K562 (cell line): ENCODE measurements at regions not wholly inside any gene's neighbourhood (a gene's known extent, or its start where the extent isn't known, plus 50 kb on each side); places are given as distances from the start of the nearest gene placed in this dataset.
A peak's percentile ranks its signal among the peaks of the same experiment; 100 is the strongest.

Source experiments
- ATAC-seq: fragments of 200-7000 bp; cut with Tn5 transposase; 3 replicates; pipeline ENCODE4 v1.9.1; 2020; ENCODE audit warnings: moderate library complexity
- BruUV-seq: library from RNA; stranded (reverse); fragments of 400-500 nt; replicated peaks from 2 replicates; lab custom pipeline; 2021; lab: Mats Ljungman, UMichigan
- CTCF ChIA-PET: fragments of 300-600 bp; formaldehyde crosslinking; extraction: SDS; loops from one replicate; lab custom pipeline; 2021; ENCODE audit warnings: low intra/inter-chr PET ratio; lab: Yijun Ruan, JAX
- POLR2A ChIA-PET: fragments of 300-600, 350-650 bp; sonication (Branson Sonifier 250); formaldehyde crosslinking; extraction: SDS; loops from one replicate; lab custom pipeline; 2021; ENCODE audit warnings: antibody characterized with exemption, inconsistent platforms; lab: Yijun Ruan, JAX
- DNase-seq, 4 experiments: peaks; one replicate each; pipeline versions ENCODE4 v3.0.0 to v3.0.0-alpha.2; 2011 to 2018; ENCODE audit warnings: low spot score in 3 of 4, mixed read lengths in 3 of 4; ENCODE audit errors: extremely low read depth in 1 of 4
- FAIRE-seq: peaks from 2 replicates; lab custom pipeline; 2011; peaks lifted over from hg19 to GRCh38; lab: Jason Lieb, UNC
- H2AFZ ChIP-seq: 2 replicates; pipeline ENCODE4 v1.6.0; 2011; ENCODE audit warnings: low read depth, low read length, control low read depth, inconsistent platforms
- H3K27ac ChIP-seq: fragments of 200-600 bp; 3 replicates; pipeline ENCODE4 v1.8.0; 2011; ENCODE audit warnings: low read depth, mild to moderate bottlenecking, control low read depth, inconsistent platforms, low read length, moderate library complexity, mixed read lengths; ENCODE audit errors: extremely low read depth
- H3K27me3 ChIP-seq, 2 experiments: fragments of 300-600 bp in 1 of 2; 2 replicates in 1 of 2; 3 replicates in 1 of 2; pipeline versions ENCODE4 v1.6.0 to v1.8.0; 2011; ENCODE audit warnings: inconsistent platforms in 2 of 2, low read length in 2 of 2, mild to moderate bottlenecking in 1 of 2, mixed read lengths in 1 of 2, moderate library complexity in 1 of 2; ENCODE audit not compliant: control insufficient read depth in 2 of 2, insufficient read depth in 2 of 2
- H3K36me3 ChIP-seq: fragments of 300-600 bp; 3 replicates; pipeline ENCODE4 v1.8.0; 2011; ENCODE audit warnings: mild to moderate bottlenecking, low read length, inconsistent platforms; ENCODE audit not compliant: control insufficient read depth, insufficient read depth
- H3K4me1 ChIP-seq, 2 experiments: fragments of 200-600 bp in 1 of 2; replicated peaks in 1 of 2; 2 replicates in 1 of 2; 3 replicates in 1 of 2; pipeline versions ENCODE4 v1.5.1 to v1.8.0; 2011; ENCODE audit warnings: inconsistent platforms in 2 of 2, low read length in 2 of 2, mild to moderate bottlenecking in 1 of 2, mixed read lengths in 1 of 2, moderate library complexity in 1 of 2; ENCODE audit not compliant: control insufficient read depth in 2 of 2, insufficient read depth in 2 of 2
- H3K4me2 ChIP-seq: 2 replicates; pipeline ENCODE4 v1.6.1; 2011; ENCODE audit warnings: low read length, control low read depth, inconsistent platforms, mixed read lengths; ENCODE audit not compliant: insufficient read depth
- H3K4me3 ChIP-seq: fragments of 200-600 bp; sonication (generic), shearing (Covaris generic); 2 replicates; pipeline ENCODE4 v1.5.1; 2016; ENCODE audit warnings: control low read depth, inconsistent platforms
- H3K79me2 ChIP-seq: fragments of 200-600 bp; 3 replicates; pipeline ENCODE4 v1.8.0; 2011; ENCODE audit warnings: low read length, inconsistent platforms; ENCODE audit not compliant: control insufficient read depth, insufficient read depth
- H3K9ac ChIP-seq, 2 experiments: 2 replicates each; pipeline versions ENCODE4 v1.6.0 to v1.6.1; 2011; ENCODE audit warnings: low read depth in 2 of 2, low read length in 2 of 2, control low read depth in 1 of 2, inconsistent platforms in 1 of 2, mild to moderate bottlenecking in 1 of 2, mixed read lengths in 1 of 2; ENCODE audit not compliant: insufficient read depth in 1 of 2
- H3K9me1 ChIP-seq: one replicate; pipeline ENCODE4 v1.6.0; 2011; ENCODE audit warnings: inconsistent platforms, mild to moderate bottlenecking, low read length, moderate library complexity; ENCODE audit not compliant: control insufficient read depth, insufficient read depth
- H3K9me3 ChIP-seq: replicated peaks from 2 replicates; pipeline ENCODE4 v1.5.1; 2011; ENCODE audit warnings: low read depth, low read length, inconsistent platforms; ENCODE audit not compliant: control insufficient read depth, insufficient read depth
- H4K20me1 ChIP-seq: replicated peaks from 2 replicates; pipeline ENCODE4 v1.6.1; 2011; ENCODE audit warnings: low read length, inconsistent platforms, mixed read lengths; ENCODE audit not compliant: control insufficient read depth, insufficient read depth
- JUND ChIP-seq, 2 experiments: IDR thresholded peaks; 2 replicates in 1 of 2; 3 replicates in 1 of 2; pipeline ENCODE4 v1.6.1; 2011; ENCODE audit warnings: borderline replicate concordance in 2 of 2, low read depth in 2 of 2, low read length in 2 of 2, improper control_type of control experiment in 1 of 2, missing biosample characterization in 1 of 2, missing genetic modification characterization in 1 of 2, missing genetic modification reagents in 1 of 2
- MAFG ChIP-seq: fragments of 450-650 bp; conservative IDR thresholded peaks from 2 replicates; pipeline ENCODE4 v1.6.1; 2016; ENCODE audit warnings: missing genetic modification characterization, missing compliant biosample characterization
- MEF2D ChIP-seq: conservative IDR thresholded peaks from 2 replicates; pipeline ENCODE4 v1.6.1; 2016; ENCODE audit warnings: low read depth, missing genetic modification characterization, missing compliant biosample characterization
- MYBL2 ChIP-seq, 2 experiments: fragments of 450-650 bp in 1 of 2; sonication (generic) in 1 of 2; formaldehyde crosslinking in 1 of 2; IDR thresholded peaks; 2 replicates each; pipeline versions ENCODE4 v1.6.1 to v1.8.1; 2017 to 2022; ENCODE audit warnings: borderline replicate concordance in 1 of 2, inconsistent platforms in 1 of 2, low read depth in 1 of 2, mild to moderate bottlenecking in 1 of 2, missing genetic modification reagents in 1 of 2, moderate library complexity in 1 of 2
- NFIC ChIP-seq: fragments of 450-650 bp; IDR thresholded peaks from 2 replicates; pipeline ENCODE4 v1.6.1; 2017; ENCODE audit warnings: mild to moderate bottlenecking, inconsistent platforms
- NR3C1 ChIP-seq: sonication (generic); formaldehyde crosslinking; IDR thresholded peaks from 2 replicates; pipeline ENCODE4 v1.8.1; 2022; ENCODE audit warnings: missing genetic modification reagents
- PBX2 ChIP-seq, 2 experiments: IDR thresholded peaks in 1 of 2; conservative IDR thresholded peaks in 1 of 2; 2 replicates each; pipeline ENCODE4 v1.6.1; 2016; ENCODE audit warnings: low read depth in 2 of 2, mild to moderate bottlenecking in 1 of 2, missing compliant biosample characterization in 1 of 2, missing genetic modification characterization in 1 of 2, moderate library complexity in 1 of 2
- POLR2H ChIP-seq: IDR thresholded peaks from 2 replicates; pipeline ENCODE4 v1.6.1; 2016; ENCODE audit warnings: missing genetic modification characterization, low read depth, mild to moderate bottlenecking, control low read depth, missing compliant biosample characterization, moderate library complexity
- RFX1 ChIP-seq: fragments of 450-650 bp; IDR thresholded peaks from 2 replicates; pipeline ENCODE4 v1.6.1; 2016; ENCODE audit warnings: mild to moderate bottlenecking, moderate library complexity
- TCF7 ChIP-seq: sonication (generic); IDR thresholded peaks from 2 replicates; pipeline ENCODE4 v1.6.1; 2016; ENCODE audit warnings: antibody characterized with exemption, borderline replicate concordance
- WGBS: fragments of 100-300 bp; shearing (Covaris generic); methylation state at CpG from one replicate; pipeline ENCODE4 v1.1.6; 2016; ENCODE audit warnings: low coverage, mixed read lengths; ENCODE audit not compliant: insufficient coverage; ENCODE audit errors: missing lambda C conversion rate; 5-methylcytosine and 5-hydroxymethylcytosine counted together
- in situ Hi-C: fragments of 300-500 bp; cut with MboI; formaldehyde crosslinking; loops from 4 replicates; pipeline ENCODE4 v1.15.0; 2018; ENCODE audit warnings: inconsistent platforms, mixed read lengths
- intact Hi-C: fragments of 100-400 bp; cut with micrococcal nuclease; formaldehyde crosslinking; loops from 2 replicates; pipeline ENCODE4 v1.14.2; 2022
- TF ChIP-seq, protein P1 (sequence below), 2 experiments: fragments of 200-800 bp in 1 of 2; sonication (Bioruptor generic) in 1 of 2; sonication (generic) in 1 of 2; formaldehyde crosslinking in 1 of 2; IDR thresholded peaks in 1 of 2; conservative IDR thresholded peaks in 1 of 2; 2 replicates each; pipeline versions ENCODE4 v1.5.0 to v1.6.1; 2016 to 2020; ENCODE audit warnings: missing compliant biosample characterization in 1 of 2, missing genetic modification characterization in 1 of 2, missing genetic modification reagents in 1 of 2

- TF ChIP-seq MYBL2 (IDR thresholded peaks at IDR 0.05; ENCODE audit: low read depth), result no peak
- TF ChIP-seq MYBL2 (CRISPR knock-in tag; IDR thresholded peaks at IDR 0.05; ENCODE audit: borderline replicate concordance), result no peak
- no peak for TF ChIP-seq MEF2D (tag)
These were observed 52.1 kb upstream of the DTNA start (continued) for GRCh38 chr18:34657860-34658500.

DNA sequence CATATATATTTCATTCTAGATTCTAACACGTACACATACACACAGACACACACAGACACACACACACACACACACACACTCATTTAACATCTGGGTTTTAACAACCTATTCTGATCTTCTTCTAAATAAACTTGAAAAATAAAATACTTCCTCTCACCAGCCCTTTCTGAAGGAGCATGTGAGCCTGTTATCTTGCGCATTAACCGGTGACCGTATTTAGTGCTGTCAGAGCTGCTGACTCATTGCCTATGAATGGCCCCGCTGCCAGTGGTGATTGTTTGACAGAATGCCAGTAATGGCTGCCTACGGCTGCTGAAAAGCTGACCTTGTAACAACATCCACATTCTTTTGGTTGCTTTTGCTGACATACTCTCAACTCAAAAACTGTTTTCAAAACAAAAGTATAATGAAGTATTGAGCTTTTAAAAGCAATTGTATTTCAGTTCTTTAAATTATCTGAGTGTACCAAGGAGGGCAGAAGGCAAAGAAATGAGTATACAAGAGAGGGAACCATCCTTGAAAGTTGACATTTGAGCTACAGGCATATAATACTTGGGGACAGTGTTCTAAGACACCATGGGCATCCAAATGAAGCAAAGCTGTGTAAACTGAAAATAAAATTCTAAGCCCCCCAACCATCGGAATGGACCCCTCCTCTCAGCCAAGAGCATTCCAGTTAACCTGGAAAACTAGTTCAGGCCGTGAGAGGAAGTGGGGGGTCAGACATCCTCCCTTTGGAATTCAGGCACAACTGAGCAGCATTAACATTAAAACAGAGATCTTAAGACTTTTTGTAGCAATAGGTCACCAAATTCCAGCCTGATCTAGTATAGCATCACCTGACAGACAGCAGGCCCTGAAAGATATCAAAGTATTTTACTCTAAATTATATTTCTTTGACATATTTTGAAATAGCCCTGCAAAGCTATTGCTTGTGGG, 50.2 kb upstream of the DTNA start:
- BruUV-seq, result no TSS peak
- Histone ChIP-seq H3K27me3 (no peaks in the 10 kb centered on the region), H3K79me2 (no peaks in the 10 kb centered on the region), H4K20me1 (no peaks in the 10 kb centered on the region), H3K4me3 (no peak overlapping the region), H3K9ac (no peak overlapping the region), H3K4me1 (no peaks in the 10 kb centered on the region), H2AFZ (no peak overlapping the region), H3K9me1 (no peaks in the 10 kb centered on the region), H3K36me3 (no peaks in the 10 kb centered on the region), H3K4me2 (no peak overlapping the region), H3K9me3 (no peaks in the 10 kb centered on the region), H3K27ac (no peak overlapping the region)
- DNase-seq (peak in 1 of 4 experiments; percentile 14), ATAC-seq (no peak), FAIRE-seq (no peak)
- ChIA-PET CTCF (interaction anchor here (0.6 kb wide), 1 partner anchor 254 kb away, joined by 3 read pairs; no protein-coding TSS in a partner anchor), POLR2A (no interaction called here)
- 2% methylated on average over 8 of the region's 8 CpGs for WGBS
- in situ Hi-C loops, result no loop called here
- TF ChIP-seq, protein P1, sequence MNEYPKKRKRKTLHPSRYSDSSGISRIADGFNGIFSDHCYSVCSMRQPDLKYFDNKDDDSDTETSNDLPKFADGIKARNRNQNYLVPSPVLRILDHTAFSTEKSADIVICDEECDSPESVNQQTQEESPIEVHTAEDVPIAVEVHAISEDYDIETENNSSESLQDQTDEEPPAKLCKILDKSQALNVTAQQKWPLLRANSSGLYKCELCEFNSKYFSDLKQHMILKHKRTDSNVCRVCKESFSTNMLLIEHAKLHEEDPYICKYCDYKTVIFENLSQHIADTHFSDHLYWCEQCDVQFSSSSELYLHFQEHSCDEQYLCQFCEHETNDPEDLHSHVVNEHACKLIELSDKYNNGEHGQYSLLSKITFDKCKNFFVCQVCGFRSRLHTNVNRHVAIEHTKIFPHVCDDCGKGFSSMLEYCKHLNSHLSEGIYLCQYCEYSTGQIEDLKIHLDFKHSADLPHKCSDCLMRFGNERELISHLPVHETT (CRISPR knock-in tag; conservative IDR thresholded peaks at IDR 0.05 in 1 of 2, IDR thresholded peaks at IDR 0.05 in 1 of 2), result peak in 1 of 2 experiments; percentile 37; a peak in 1 of 4 replicates
- TF ChIP-seq TCF7 (no peak), POLR2H (peak; percentile 53; the same call in 1 of the 2 replicates), NFIC (peak; percentile 43), PBX2 (CRISPR knock-in tag; IDR thresholded peaks at IDR 0.05; ENCODE audit: low read depth) (no peak), PBX2 (tag; conservative IDR thresholded peaks at IDR 0.05; ENCODE audit: low read depth) (0 out of 2 replicates have a peak, but pooled peaks have one; percentile 27), NR3C1 (CRISPR knock-in tag) (no peak), MAFG (peak; percentile 73), RFX1 (peak; percentile 20; the same call in 1 of the 2 replicates), JUND (IDR thresholded peaks at IDR 0.05; ENCODE audit: borderline replicate concordance, low read depth, low read length) (no peak), JUND (tag; IDR thresholded peaks at IDR 0.05; ENCODE audit: borderline replicate concordance, low read depth, low read length) (0 out of 3 replicates have a peak, but pooled peaks have one; percentile 25)
- intact Hi-C loops, result loop anchor here (5.0 kb wide), 1 partner anchor 127 kb away; no protein-coding TSS in a partner anchor
